Tibial nerve (tissue), 4 donors: ENCODE measurements at regions not wholly inside any gene's neighbourhood (a gene's known extent, or its start where the extent isn't known, plus 50 kb on each side); places are given as distances from the start of the nearest gene placed in this dataset.

Experiments
- DNase-seq, 2 donors: peaks; one replicate each; pipeline ENCODE4 v3.0.0-alpha.2; 2019; ENCODE audit warnings: low spot score in 2 of 2
- H3K27ac ChIP-seq, 4 donors: fragments of 200-600 bp; sonication (generic) in 3 of 4; one replicate each; pipeline ENCODE4 v1.5.1; 2017 to 2019; ENCODE audit warnings: mild to moderate bottlenecking in 1 of 4
- H3K27me3 ChIP-seq, 2 donors: fragments of 200-600 bp; sonication (generic) in 1 of 2; one replicate each; pipeline versions ENCODE4 v1.5.1 to v1.6.0; 2017 to 2019
- H3K36me3 ChIP-seq, 3 donors: fragments of 200-600 bp; sonication (generic); one replicate each; pipeline ENCODE4 v1.5.1; 2018 to 2019
- H3K4me1 ChIP-seq, 4 donors: fragments of 200-600 bp; sonication (generic) in 3 of 4; one replicate each; pipeline ENCODE4 v1.5.1; 2017 to 2019
- H3K4me3 ChIP-seq, 4 donors: fragments of 200-600 bp; sonication (generic) in 3 of 4; one replicate each; pipeline ENCODE4 v1.5.1; 2017 to 2019; ENCODE audit warnings: mild to moderate bottlenecking in 1 of 4, moderate library complexity in 1 of 4
- H3K9me3 ChIP-seq, 4 donors: fragments of 200-600 bp; sonication (generic) in 3 of 4; one replicate each; pipeline ENCODE4 v1.5.1; 2017 to 2019
- CTCF ChIP-seq, 5 experiments: fragments of 200-600 bp in 3 of 5; fragments of 450-650 bp in 2 of 5; sonication (generic) in 3 of 5; IDR thresholded peaks; one replicate each; pipeline ENCODE4 v1.5.1; 2016 to 2019; ENCODE audit warnings: antibody characterized with exemption in 5 of 5, mild to moderate bottlenecking in 3 of 5, moderate library complexity in 2 of 5
- EP300 ChIP-seq, 2 donors: sonication (generic); formaldehyde crosslinking; IDR thresholded peaks; one replicate each; pipeline ENCODE4 v1.6.1; 2017; ENCODE audit warnings: antibody characterized with exemption in 2 of 2, mild to moderate bottlenecking in 1 of 2
- POLR2A ChIP-seq, 2 donors: fragments of 450-650 bp; IDR thresholded peaks; one replicate each; pipeline ENCODE4 v1.6.1; 2017; ENCODE audit warnings: antibody characterized with exemption in 2 of 2, mild to moderate bottlenecking in 2 of 2, moderate library complexity in 2 of 2
- WGBS, 2 donors: methylation state at CpG; one replicate each; pipeline ENCODE4 v1.1.5; 2018; 5-methylcytosine and 5-hydroxymethylcytosine counted together

DNA sequence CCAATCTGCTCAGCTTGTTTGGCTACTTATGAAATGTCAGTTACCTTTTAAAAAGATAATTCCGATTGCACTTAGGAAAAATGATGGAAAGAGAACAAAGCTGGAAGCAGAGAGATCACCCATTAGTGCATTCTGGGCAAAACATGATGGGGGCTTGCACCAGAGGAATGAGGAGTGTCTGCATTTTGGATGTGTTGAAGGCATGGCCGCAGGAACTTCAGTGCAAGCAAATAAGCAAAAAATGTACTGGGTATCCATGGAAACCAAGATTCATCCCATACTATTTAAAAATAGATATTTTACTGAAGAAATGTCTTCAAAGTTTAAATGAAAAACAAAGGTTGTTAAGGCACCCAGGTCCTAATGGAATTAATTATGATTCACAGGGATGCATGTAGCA lies 655.0 kb downstream of the POM121L12 start:
- Histone ChIP-seq H3K27me3 (no peaks in the 10 kb centered on the region), H3K4me3 (no peak overlapping the region), H3K4me1 (no peaks in the 10 kb centered on the region), H3K36me3 (no peaks in the 10 kb centered on the region), H3K27ac (no peak overlapping the region), H3K9me3 (no peaks in the 10 kb centered on the region)
- WGBS, 2 donors = 91 to 95% methylated on average over 2 of the region's 2 CpGs
- no peak for DNase-seq
- TF ChIP-seq EP300 (IDR thresholded peaks at IDR 0.05) (no peak), POLR2A (IDR thresholded peaks at IDR 0.05) (no peak), CTCF (IDR thresholded peaks at IDR 0.05) (no peak)

DNA sequence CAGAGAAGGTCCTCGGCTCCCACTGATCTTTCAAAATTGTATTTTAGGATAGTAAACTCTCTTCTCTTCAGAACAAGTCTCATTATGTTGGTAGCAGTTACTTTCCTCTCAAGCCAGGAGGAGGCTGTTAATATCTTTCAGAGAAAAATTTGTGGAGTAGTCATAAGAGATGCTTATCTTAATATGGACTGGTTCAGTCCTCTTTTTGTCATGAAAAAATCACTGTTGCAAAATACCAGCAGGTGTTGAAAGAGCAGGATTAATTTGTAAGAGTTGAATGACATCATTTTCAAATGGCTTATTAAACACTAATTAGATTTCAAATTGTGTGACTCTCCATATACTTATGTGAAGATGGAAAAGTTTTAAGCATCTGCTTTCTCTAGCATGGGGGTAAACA lies 662.5 kb downstream of the POM121L12 start:
- no peaks in the 10 kb centered on the region for H3K36me3 ChIP-seq
- TF ChIP-seq POLR2A (IDR thresholded peaks at IDR 0.05) (no peak), CTCF (IDR thresholded peaks at IDR 0.05) (no peak), EP300 (IDR thresholded peaks at IDR 0.05) (no peak)
- 58% methylated on average over 1 of the region's 1 CpG for WGBS, 2 donors

DNA sequence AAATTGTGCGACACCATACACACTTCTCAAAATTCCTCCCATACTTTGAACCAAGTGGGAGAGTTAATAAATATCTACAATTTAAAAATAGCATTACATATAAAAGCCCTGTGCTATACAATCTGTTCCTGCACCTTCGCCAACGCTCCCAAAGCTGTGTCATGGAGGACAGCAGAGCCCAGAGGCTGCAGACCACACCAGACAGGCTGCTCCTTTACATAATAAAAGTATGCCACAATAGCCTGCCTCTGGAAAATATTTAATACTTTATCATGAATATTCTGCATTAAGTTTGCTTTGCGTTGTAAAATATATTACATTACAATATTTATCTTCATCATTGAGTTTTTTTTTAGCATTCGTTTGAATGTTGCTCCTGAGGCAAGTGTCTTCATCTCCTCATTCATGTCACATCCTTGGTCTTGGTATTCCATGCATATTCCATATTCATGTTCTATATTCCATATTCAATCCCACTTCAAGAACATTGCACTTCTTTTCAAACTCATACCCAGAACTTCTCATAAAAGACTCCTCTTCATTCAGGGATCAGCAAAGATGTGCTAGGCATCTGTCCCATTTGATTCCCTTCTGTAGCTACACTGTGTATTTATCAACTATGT lies 663.9 kb downstream of the POM121L12 start:
- Histone ChIP-seq H3K36me3 (no peaks in the 10 kb centered on the region), H3K9me3 (peaks cover 0 to 3% (median 0%) of the 10 kb centered on the region in 4 donors), H3K27me3 (no peaks in the 10 kb centered on the region), H3K27ac (no peak overlapping the region), H3K4me1 (no peaks in the 10 kb centered on the region), H3K4me3 (no peak overlapping the region)
- TF ChIP-seq CTCF (IDR thresholded peaks at IDR 0.05) (no peak), EP300 (IDR thresholded peaks at IDR 0.05) (no peak), POLR2A (IDR thresholded peaks at IDR 0.05) (no peak)
- no peak for DNase-seq
- WGBS, 2 donors = 70 to 73% methylated on average over 5 of the region's 5 CpGs

More for the DNA sequence above, 662.5 kb downstream of the POM121L12 start:
- H3K9me3 ChIP-seq = peaks cover 0 to 3% (median 0%) of the 10 kb centered on the region in 4 donors
- no peak for DNase-seq
- H3K27me3 ChIP-seq = no peaks in the 10 kb centered on the region
- H3K4me1 ChIP-seq = no peaks in the 10 kb centered on the region
- H3K27ac ChIP-seq = no peak overlapping the region
- H3K4me3 ChIP-seq = no peak overlapping the region

- H3K36me3 ChIP-seq = no peaks in the 10 kb centered on the region
- no peak overlapping the region for H3K27ac ChIP-seq
- no peak for DNase-seq
- TF ChIP-seq EP300 (IDR thresholded peaks at IDR 0.05) = no peak
- TF ChIP-seq CTCF (IDR thresholded peaks at IDR 0.05) = no peak
- no peak for TF ChIP-seq POLR2A (IDR thresholded peaks at IDR 0.05)
- WGBS, 2 donors = 85 to 88% methylated on average over 3 of the region's 3 CpGs
- peaks cover 0 to 1% (median 0%) of the 10 kb centered on the region in 4 donors for H3K9me3 ChIP-seq
- no peaks in the 10 kb centered on the region for H3K27me3 ChIP-seq
- H3K4me3 ChIP-seq = no peak overlapping the region
- no peaks in the 10 kb centered on the region for H3K4me1 ChIP-seq
Measured at GRCh38 chr7:53719122-53719521, 683.7 kb downstream of the POM121L12 start.

DNA sequence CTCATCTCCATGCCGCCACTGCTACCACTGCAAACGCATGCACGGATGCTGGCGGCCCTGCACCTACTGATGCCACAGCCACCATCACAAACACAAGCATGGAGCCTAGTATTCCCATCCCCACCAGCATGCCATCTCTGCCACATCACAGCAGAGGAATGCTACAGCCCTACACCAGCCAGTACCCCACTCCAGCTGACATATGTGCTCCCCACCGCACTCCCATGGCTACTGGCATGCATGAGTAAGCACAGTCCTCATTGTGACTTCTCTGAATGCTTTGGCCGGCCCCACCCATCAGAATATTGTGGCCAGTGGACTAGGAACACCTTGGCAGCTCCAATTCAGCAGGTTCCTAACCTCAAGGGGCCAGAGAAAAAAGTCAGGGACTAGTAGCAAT lies 705.5 kb downstream of the POM121L12 start:
- no peak for DNase-seq
- H3K4me3 ChIP-seq = no peak overlapping the region
- WGBS, 2 donors = 85 to 86% methylated on average over 6 of the region's 6 CpGs
- H3K27ac ChIP-seq = no peak overlapping the region
- no peak for TF ChIP-seq EP300 (IDR thresholded peaks at IDR 0.05)
- H3K4me1 ChIP-seq = no peaks in the 10 kb centered on the region
- peaks cover 0 to 7% (median 0%) of the 10 kb centered on the region in 4 donors for H3K9me3 ChIP-seq
- no peaks in the 10 kb centered on the region for H3K36me3 ChIP-seq
- H3K27me3 ChIP-seq = no peaks in the 10 kb centered on the region
